B cell (primary cell): ENCODE measurements at regions not wholly inside any gene's neighbourhood (a gene's known extent, or its start where the extent isn't known, plus 50 kb on each side); places are given as distances from the start of the nearest gene placed in this dataset.

Experiments used
- ATAC-seq: fragments of 200-7000 bp; cut with Tn5 transposase; one replicate; pipeline ENCODE4 v1.10.0; 2021; ENCODE audit warnings: low read depth, mild to moderate bottlenecking, moderate number of reproducible peaks, moderate library complexity
- CTCF ChIA-PET: fragments of 350-600 bp; sonication (Branson Sonifier 250); formaldehyde crosslinking; loops from one replicate; lab custom pipeline; 2021; ENCODE audit warnings: antibody characterized with exemption, inconsistent platforms; lab: Charles Lee
- POLR2A ChIA-PET: fragments of 350-600 bp; sonication (Branson Sonifier 250); formaldehyde crosslinking; loops from one replicate; lab custom pipeline; 2021; ENCODE audit warnings: antibody characterized with exemption; lab: Charles Lee
- DNase-seq: peaks from one replicate; pipeline ENCODE4 v3.0.0; 2013
- H2AFZ ChIP-seq: 2 replicates; pipeline ENCODE4 v1.6.1; 2012; ENCODE audit warnings: mild to moderate bottlenecking, low read depth, low read length; ENCODE audit not compliant: insufficient read depth, poor library complexity, severe bottlenecking
- H3K27ac ChIP-seq, 2 donors: 1 replicate in 1 of 2; 2 replicates in 1 of 2; pipeline ENCODE4 v1.5.1; 2012 to 2013; ENCODE audit warnings: low read length in 2 of 2, mild to moderate bottlenecking in 2 of 2, moderate library complexity in 1 of 2
- H3K27me3 ChIP-seq, 4 experiments: fragments of 200-600 bp in 1 of 4; sonication (generic) in 1 of 4; replicated peaks in 1 of 4; 1 replicate in 2 of 4; 2 replicates in 2 of 4; pipeline versions ENCODE4 v1.6.1 to v1.7.0; 2013 to 2016; ENCODE audit warnings: low read length in 3 of 4, mild to moderate bottlenecking in 2 of 4, mixed read lengths in 1 of 4, moderate library complexity in 1 of 4; ENCODE audit not compliant: insufficient read depth in 4 of 4, control insufficient read depth in 3 of 4; ENCODE audit errors: control extremely low read depth in 1 of 4
- H3K36me3 ChIP-seq, 2 experiments: replicated peaks in 1 of 2; 1 replicate in 1 of 2; 2 replicates in 1 of 2; pipeline versions ENCODE4 v1.6.1 to v1.7.1; 2013; ENCODE audit warnings: low read length in 1 of 2; ENCODE audit not compliant: insufficient read depth in 2 of 2, control insufficient read depth in 1 of 2; ENCODE audit errors: control extremely low read depth in 1 of 2, extremely low read depth in 1 of 2
- H3K4me1 ChIP-seq, 2 donors: fragments of 200-600 bp in 1 of 2; sonication (generic) in 1 of 2; 1 replicate in 1 of 2; 2 replicates in 1 of 2; pipeline versions ENCODE4 v1.5.1 to v1.6.1; 2013 to 2017; ENCODE audit warnings: low read length in 2 of 2; ENCODE audit not compliant: control insufficient read depth in 2 of 2, insufficient read depth in 2 of 2
- H3K4me2 ChIP-seq: replicated peaks from 2 replicates; pipeline ENCODE3; 2012; ENCODE audit warnings: mild to moderate bottlenecking, low read depth, low read length; ENCODE audit not compliant: poor library complexity, severe bottlenecking
- H3K4me3 ChIP-seq, 5 experiments: fragments of 200-600 bp in 1 of 5; sonication (generic) in 1 of 5; 1 replicate in 3 of 5; 2 replicates in 2 of 5; pipeline versions ENCODE4 v1.5.1 to v1.7.0; 2011 to 2016; ENCODE audit warnings: low read length in 4 of 5, mild to moderate bottlenecking in 4 of 5, low read depth in 2 of 5, control low read depth in 1 of 5, moderate library complexity in 1 of 5; ENCODE audit not compliant: insufficient read depth in 1 of 5; ENCODE audit errors: control extremely low read depth in 1 of 5, extremely low read depth in 1 of 5
- H3K79me2 ChIP-seq: fragments of 200-600 bp; sonication (generic); one replicate; pipeline ENCODE4 v1.6.0; 2016; ENCODE audit warnings: low read length; ENCODE audit not compliant: control insufficient read depth, insufficient read depth
- H3K9ac ChIP-seq: fragments of 200-600 bp; sonication (generic); 2 replicates; pipeline ENCODE4 v1.6.1; 2017; ENCODE audit warnings: mild to moderate bottlenecking, low read length, moderate library complexity
- H3K9me3 ChIP-seq, 3 donors: one replicate each; pipeline versions ENCODE4 v1.6.1 to v1.7.1; 2013; ENCODE audit warnings: low read length in 2 of 3; ENCODE audit not compliant: control insufficient read depth in 2 of 3, insufficient read depth in 1 of 3; ENCODE audit errors: control extremely low read depth in 1 of 3
- H4K20me1 ChIP-seq: 2 replicates; pipeline ENCODE4 v1.6.0; 2012; ENCODE audit warnings: mild to moderate bottlenecking, low read length; ENCODE audit not compliant: insufficient read depth, control insufficient read depth, poor library complexity, severe bottlenecking
- H3K27ac Mint-ChIP-seq: one replicate; pipeline ENCODE4 v1.8.0; 2021; ENCODE audit warnings: mixed read lengths
- H3K27me3 Mint-ChIP-seq: one replicate; pipeline ENCODE4 v1.8.0; 2021; ENCODE audit warnings: mixed read lengths
- H3K4me1 Mint-ChIP-seq: one replicate; pipeline ENCODE4 v1.8.0; 2021; ENCODE audit warnings: mixed read lengths
- H3K4me3 Mint-ChIP-seq: one replicate; pipeline ENCODE4 v1.8.0; 2021; ENCODE audit warnings: mixed read lengths
- H3K9me3 Mint-ChIP-seq: one replicate; pipeline ENCODE4 v1.8.0; 2022; ENCODE audit warnings: mixed read lengths; ENCODE audit not compliant: insufficient read depth
- EZH2 ChIP-seq: IDR thresholded peaks from 2 replicates; pipeline ENCODE4 v1.6.1; 2012; ENCODE audit warnings: borderline replicate concordance, low read depth, mild to moderate bottlenecking, moderate library complexity, low read length; ENCODE audit not compliant: insufficient read depth, poor library complexity, severe bottlenecking
- WGBS: methylation state at CpG from one replicate; pipeline ENCODE4 v1.1.5; 2013; ENCODE audit warnings: missing lambda C conversion rate; ENCODE audit not compliant: insufficient coverage; 5-methylcytosine and 5-hydroxymethylcytosine counted together
- intact Hi-C: fragments of 100-400 bp; cut with micrococcal nuclease; formaldehyde crosslinking; loops from one replicate; pipeline ENCODE4 v1.10.0; 2022
- TF ChIP-seq, protein P1 (sequence below): fragments of 200-600 bp; IDR thresholded peaks from one replicate; pipeline ENCODE4 v1.8.0; 2022; ENCODE audit warnings: antibody characterized with exemption, mild to moderate bottlenecking

GRCh38 chr1:56223968-56224367 lies 355.4 kb downstream of the PLPP3 start:
- ChIA-PET CTCF (no interaction called here), POLR2A (no interaction called here)
- H3K27ac Mint-ChIP-seq: no peak overlapping the region
- H3K79me2 ChIP-seq: no peaks in the 10 kb centered on the region
- H3K9me3 ChIP-seq: no peaks in the 10 kb centered on the region
- intact Hi-C loops: no loop called here
- no peak for TF ChIP-seq EZH2
- TF ChIP-seq, protein P1, sequence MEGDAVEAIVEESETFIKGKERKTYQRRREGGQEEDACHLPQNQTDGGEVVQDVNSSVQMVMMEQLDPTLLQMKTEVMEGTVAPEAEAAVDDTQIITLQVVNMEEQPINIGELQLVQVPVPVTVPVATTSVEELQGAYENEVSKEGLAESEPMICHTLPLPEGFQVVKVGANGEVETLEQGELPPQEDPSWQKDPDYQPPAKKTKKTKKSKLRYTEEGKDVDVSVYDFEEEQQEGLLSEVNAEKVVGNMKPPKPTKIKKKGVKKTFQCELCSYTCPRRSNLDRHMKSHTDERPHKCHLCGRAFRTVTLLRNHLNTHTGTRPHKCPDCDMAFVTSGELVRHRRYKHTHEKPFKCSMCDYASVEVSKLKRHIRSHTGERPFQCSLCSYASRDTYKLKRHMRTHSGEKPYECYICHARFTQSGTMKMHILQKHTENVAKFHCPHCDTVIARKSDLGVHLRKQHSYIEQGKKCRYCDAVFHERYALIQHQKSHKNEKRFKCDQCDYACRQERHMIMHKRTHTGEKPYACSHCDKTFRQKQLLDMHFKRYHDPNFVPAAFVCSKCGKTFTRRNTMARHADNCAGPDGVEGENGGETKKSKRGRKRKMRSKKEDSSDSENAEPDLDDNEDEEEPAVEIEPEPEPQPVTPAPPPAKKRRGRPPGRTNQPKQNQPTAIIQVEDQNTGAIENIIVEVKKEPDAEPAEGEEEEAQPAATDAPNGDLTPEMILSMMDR: no peak
- no peak overlapping the region for H3K4me3 ChIP-seq
- no peaks in the 10 kb centered on the region for H3K4me1 Mint-ChIP-seq
- no peak overlapping the region for H3K4me2 ChIP-seq
- no peak overlapping the region for H3K4me3 Mint-ChIP-seq
- WGBS: 100% methylated on average over 1 of the region's 2 CpGs
- ATAC-seq: no peak
- H3K4me1 ChIP-seq: no peaks in the 10 kb centered on the region
- no peak for DNase-seq
- no peaks in the 10 kb centered on the region for H3K27me3 ChIP-seq
- H2AFZ ChIP-seq: no peak overlapping the region
- H3K27me3 Mint-ChIP-seq: peaks cover 11% of the 10 kb centered on the region
- H3K27ac ChIP-seq: no peak overlapping the region
- no peaks in the 10 kb centered on the region for H3K36me3 ChIP-seq
- H3K9ac ChIP-seq: no peak overlapping the region
- no peaks in the 10 kb centered on the region for H3K9me3 Mint-ChIP-seq
- H4K20me1 ChIP-seq: no peaks in the 10 kb centered on the region

DNA sequence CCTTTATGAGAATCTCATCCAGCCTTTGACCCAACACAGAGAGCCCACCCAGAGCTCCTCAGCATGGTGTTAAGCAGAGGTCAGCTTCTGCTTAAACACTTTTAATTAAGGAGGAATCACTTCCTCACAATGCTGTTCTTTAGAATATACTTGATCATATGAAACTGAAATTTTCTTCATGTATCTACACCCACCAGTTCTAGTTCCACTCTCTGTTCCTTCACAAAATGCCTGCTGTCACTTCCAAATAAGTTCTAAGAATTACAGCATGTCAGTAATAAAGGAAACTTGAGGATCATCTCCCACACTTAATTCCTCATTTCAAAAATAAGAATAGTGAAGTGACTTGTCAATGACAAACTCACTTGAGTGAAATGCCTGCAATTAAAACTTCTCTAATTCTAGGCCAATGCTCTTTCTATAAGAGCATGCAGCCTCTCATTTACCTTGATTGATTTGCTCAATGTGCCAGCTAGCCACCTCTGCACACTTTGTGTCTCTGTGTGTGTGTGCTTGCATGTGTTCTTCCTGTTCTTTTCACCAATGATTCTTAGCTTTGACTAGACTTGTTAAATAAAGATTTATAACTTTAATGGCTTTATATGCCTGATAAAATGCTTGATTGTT lies 356.3 kb downstream of the PLPP3 start:
- H2AFZ ChIP-seq: no peak overlapping the region
- intact Hi-C loops: no loop called here

More for the DNA sequence above, 356.3 kb downstream of the PLPP3 start:
- Histone ChIP-seq H3K27me3 (no peaks in the 10 kb centered on the region), H3K36me3 (no peaks in the 10 kb centered on the region), H3K9me3 (no peaks in the 10 kb centered on the region), H3K4me3 (no peak overlapping the region), H4K20me1 (no peaks in the 10 kb centered on the region), H3K4me2 (no peak overlapping the region), H3K9ac (no peak overlapping the region), H3K4me1 (no peaks in the 10 kb centered on the region), H3K79me2 (no peaks in the 10 kb centered on the region), H3K27ac (no peak overlapping the region)
- no peak overlapping the region for H3K27ac Mint-ChIP-seq
- no peak for ATAC-seq
- ChIA-PET CTCF (no interaction called here), POLR2A (no interaction called here)
- no peak for TF ChIP-seq EZH2
- TF ChIP-seq, protein P1: no peak
- H3K27me3 Mint-ChIP-seq: peaks cover 19% of the 10 kb centered on the region
- no peaks in the 10 kb centered on the region for H3K4me1 Mint-ChIP-seq
- no peaks in the 10 kb centered on the region for H3K9me3 Mint-ChIP-seq
- no peak overlapping the region for H3K4me3 Mint-ChIP-seq
- DNase-seq: no peak
